ENCODE measurements at regions not wholly inside any gene's neighbourhood (a gene's known extent, or its start where the extent isn't known, plus 50 kb on each side); places are given as distances from the start of the nearest gene placed in this dataset.

- no peak overlapping the region for H3K27ac Mint-ChIP-seq (ENCODE audit: unreplicated experiment)
Observed at GRCh38 chr12:63056649-63057048, 94.4 kb downstream of the AVPR1A start.

GRCh38 chr12:63052696-63053095 lies 98.3 kb downstream of the AVPR1A start:
- DNase-seq: no peak
- Mint-ChIP-seq H3K27ac (ENCODE audit: unreplicated experiment) (no peak overlapping the region), H3K36me3 (ENCODE audit: unreplicated experiment) (no peaks in the 10 kb centered on the region), H3K27me3 (ENCODE audit: unreplicated experiment) (no peaks in the 10 kb centered on the region), H3K4me1 (ENCODE audit: low read depth, unreplicated experiment) (no peaks in the 10 kb centered on the region), H3K9me3 (ENCODE audit: unreplicated experiment) (no peaks in the 10 kb centered on the region), H3K4me3 (ENCODE audit: unreplicated experiment) (no peak overlapping the region)
- TF ChIP-seq, protein P1, sequence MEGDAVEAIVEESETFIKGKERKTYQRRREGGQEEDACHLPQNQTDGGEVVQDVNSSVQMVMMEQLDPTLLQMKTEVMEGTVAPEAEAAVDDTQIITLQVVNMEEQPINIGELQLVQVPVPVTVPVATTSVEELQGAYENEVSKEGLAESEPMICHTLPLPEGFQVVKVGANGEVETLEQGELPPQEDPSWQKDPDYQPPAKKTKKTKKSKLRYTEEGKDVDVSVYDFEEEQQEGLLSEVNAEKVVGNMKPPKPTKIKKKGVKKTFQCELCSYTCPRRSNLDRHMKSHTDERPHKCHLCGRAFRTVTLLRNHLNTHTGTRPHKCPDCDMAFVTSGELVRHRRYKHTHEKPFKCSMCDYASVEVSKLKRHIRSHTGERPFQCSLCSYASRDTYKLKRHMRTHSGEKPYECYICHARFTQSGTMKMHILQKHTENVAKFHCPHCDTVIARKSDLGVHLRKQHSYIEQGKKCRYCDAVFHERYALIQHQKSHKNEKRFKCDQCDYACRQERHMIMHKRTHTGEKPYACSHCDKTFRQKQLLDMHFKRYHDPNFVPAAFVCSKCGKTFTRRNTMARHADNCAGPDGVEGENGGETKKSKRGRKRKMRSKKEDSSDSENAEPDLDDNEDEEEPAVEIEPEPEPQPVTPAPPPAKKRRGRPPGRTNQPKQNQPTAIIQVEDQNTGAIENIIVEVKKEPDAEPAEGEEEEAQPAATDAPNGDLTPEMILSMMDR (IDR thresholded peaks at IDR 0.05; ENCODE audit: partially characterized antibody, unreplicated experiment): no peak

More at GRCh38 chr12:63056649-63057048, 94.4 kb downstream of the AVPR1A start:
- Mint-ChIP-seq H3K36me3 (ENCODE audit: unreplicated experiment) (no peaks in the 10 kb centered on the region), H3K9me3 (ENCODE audit: unreplicated experiment) (no peaks in the 10 kb centered on the region), H3K4me3 (ENCODE audit: unreplicated experiment) (no peak overlapping the region), H3K27me3 (ENCODE audit: unreplicated experiment) (no peaks in the 10 kb centered on the region), H3K4me1 (ENCODE audit: low read depth, unreplicated experiment) (no peaks in the 10 kb centered on the region)
- DNase-seq: no peak
- TF ChIP-seq, protein P1 (IDR thresholded peaks at IDR 0.05; ENCODE audit: partially characterized antibody, unreplicated experiment): no peak

DNA sequence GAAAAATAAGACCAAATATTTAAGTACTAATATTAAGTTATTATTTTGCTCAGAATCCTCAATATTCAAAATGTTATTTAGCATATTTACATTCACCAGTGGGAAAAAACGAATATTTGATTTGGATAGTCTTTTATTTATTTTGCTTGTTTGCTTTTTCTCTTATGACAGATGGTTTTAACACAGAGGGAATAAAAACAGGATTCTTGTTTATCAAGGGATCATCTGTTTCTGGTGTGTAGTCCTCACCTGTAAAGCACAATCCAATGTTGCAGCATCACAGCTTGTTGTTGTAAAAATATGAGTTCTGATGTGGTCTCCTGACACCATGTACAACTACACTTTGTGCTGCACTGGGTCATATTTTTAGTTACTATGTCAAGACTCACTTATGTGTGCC lies 103.9 kb downstream of the AVPR1A start:
- no peaks in the 10 kb centered on the region for H3K4me1 Mint-ChIP-seq (ENCODE audit: low read depth, unreplicated experiment)
- DNase-seq: no peak
- H3K36me3 Mint-ChIP-seq (ENCODE audit: unreplicated experiment): no peaks in the 10 kb centered on the region
- TF ChIP-seq, protein P1 (IDR thresholded peaks at IDR 0.05; ENCODE audit: partially characterized antibody, unreplicated experiment): no peak
- peaks cover 1% of the 10 kb centered on the region for H3K9me3 Mint-ChIP-seq (ENCODE audit: unreplicated experiment)
- H3K27me3 Mint-ChIP-seq (ENCODE audit: unreplicated experiment): no peaks in the 10 kb centered on the region
- no peak overlapping the region for H3K4me3 Mint-ChIP-seq (ENCODE audit: unreplicated experiment)
- H3K27ac Mint-ChIP-seq (ENCODE audit: unreplicated experiment): no peak overlapping the region

DNA sequence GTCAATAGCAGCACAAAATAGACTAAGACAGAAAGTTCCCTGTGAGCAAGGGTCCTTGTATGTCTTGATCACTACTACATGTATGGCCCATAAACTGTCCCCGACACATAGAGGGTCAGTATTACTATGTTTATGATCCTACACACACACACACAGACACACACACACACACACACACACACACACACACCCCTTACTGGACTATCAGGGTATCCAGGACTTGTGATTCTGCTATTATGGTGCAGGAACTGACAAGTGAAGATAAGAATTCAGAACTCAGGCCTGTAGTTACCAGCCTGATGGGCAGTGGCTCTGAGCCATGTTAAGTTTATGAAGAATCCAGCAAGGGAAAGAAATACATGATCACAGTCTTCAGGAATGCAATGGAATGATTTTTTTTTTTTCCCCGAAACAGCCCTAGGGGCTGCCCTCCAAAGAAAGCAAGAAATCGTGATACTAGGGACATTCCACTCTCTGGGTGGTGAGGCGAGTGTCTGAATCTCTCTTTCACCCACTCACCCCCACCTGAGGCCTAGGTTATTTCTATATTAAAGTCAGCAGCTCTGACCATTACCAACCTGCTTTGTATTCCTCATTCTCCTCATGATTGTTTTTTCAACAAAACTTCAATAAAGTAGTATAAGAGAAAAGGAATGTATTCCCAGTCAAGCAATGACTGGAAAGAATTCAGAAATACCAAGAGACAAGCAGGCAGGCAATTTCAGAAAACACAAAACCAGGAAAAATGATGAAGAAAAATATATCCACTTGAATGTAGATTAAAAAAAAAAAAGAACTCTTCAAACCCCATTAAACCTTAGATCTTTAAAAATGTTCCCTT lies 105.8 kb downstream of the AVPR1A start:
- Mint-ChIP-seq H3K27ac (ENCODE audit: unreplicated experiment) (no peak overlapping the region), H3K36me3 (ENCODE audit: unreplicated experiment) (no peaks in the 10 kb centered on the region), H3K27me3 (ENCODE audit: unreplicated experiment) (no peaks in the 10 kb centered on the region), H3K9me3 (ENCODE audit: unreplicated experiment) (peaks cover 1% of the 10 kb centered on the region), H3K4me3 (ENCODE audit: unreplicated experiment) (no peak overlapping the region), H3K4me1 (ENCODE audit: low read depth, unreplicated experiment) (no peaks in the 10 kb centered on the region)
- DNase-seq: no peak
- TF ChIP-seq, protein P1 (IDR thresholded peaks at IDR 0.05; ENCODE audit: partially characterized antibody, unreplicated experiment): no peak

GRCh38 chr12:63042646-63043045 lies 107.7 kb upstream of the PPM1H start:
- Mint-ChIP-seq H3K27ac (ENCODE audit: unreplicated experiment) (no peak overlapping the region), H3K9me3 (ENCODE audit: unreplicated experiment) (peaks cover 1% of the 10 kb centered on the region), H3K4me1 (ENCODE audit: low read depth, unreplicated experiment) (no peaks in the 10 kb centered on the region), H3K27me3 (ENCODE audit: unreplicated experiment) (no peaks in the 10 kb centered on the region), H3K4me3 (ENCODE audit: unreplicated experiment) (no peak overlapping the region), H3K36me3 (ENCODE audit: unreplicated experiment) (no peaks in the 10 kb centered on the region)
- TF ChIP-seq, protein P1 (IDR thresholded peaks at IDR 0.05; ENCODE audit: partially characterized antibody, unreplicated experiment): no peak
- no peak for DNase-seq

All from glutamatergic neuron (in vitro differentiated cells).